T1000 (cell line): ENCODE measurements at regions not wholly inside any gene's neighbourhood (a gene's known extent, or its start where the extent isn't known, plus 50 kb on each side); places are given as distances from the start of the nearest gene placed in this dataset.
"Not testable (repeated sequence)": the region's sequence is repeated elsewhere in the genome, so short reads cannot be mapped to it uniquely, and the experiment has no call there.

ENCODE experiments used
- DNase-seq: peaks from one replicate; lab custom pipeline; 2025; ENCODE audit warnings: mixed read lengths; lab: John Stamatoyannopoulos, UW

GRCh38 chr4:23022032-23022431 is 329.3 kb downstream of the GBA3 start:
- DNase-seq = peak; percentile 73

DNA sequence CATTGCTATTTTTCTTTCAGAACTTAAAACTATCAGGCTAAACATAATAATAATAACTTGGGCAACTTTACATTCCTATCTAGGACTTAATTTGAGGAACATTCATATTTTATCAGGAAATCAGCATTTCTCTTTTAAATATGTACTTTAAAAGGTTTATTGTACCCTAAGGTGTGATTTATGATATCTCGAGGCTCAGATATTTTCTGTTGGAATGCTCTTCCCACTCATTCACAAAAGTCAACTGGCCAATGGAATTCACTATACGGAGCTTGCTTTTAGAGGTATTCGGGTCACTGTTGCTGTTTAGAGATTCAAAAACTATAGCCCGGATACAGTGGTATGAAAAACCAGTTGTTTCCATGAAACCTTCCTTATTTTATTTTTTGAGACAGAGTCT is 328.3 kb downstream of the GBA3 start:
- DNase-seq = no peak

DNA sequence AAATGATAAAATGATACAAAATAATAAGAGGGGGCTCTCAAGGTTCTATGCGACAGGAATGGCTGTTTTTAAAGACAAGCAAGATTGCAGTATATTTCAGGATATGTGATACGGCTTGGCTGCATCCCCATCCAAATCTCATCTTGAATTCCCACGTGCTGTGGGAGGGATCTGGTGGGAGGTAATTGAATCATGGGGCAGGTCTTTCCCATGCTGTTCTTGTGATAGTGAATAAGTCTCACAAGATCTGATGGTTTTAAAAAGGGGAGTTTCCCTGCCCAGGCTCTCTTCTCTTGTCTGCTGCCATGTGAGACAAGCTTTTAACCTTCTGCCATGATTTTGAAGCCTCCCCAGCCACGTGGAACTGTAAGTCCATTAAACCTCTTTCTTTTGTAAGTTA is 327.7 kb downstream of the GBA3 start:
- DNase-seq = not testable (repeated sequence)

DNA sequence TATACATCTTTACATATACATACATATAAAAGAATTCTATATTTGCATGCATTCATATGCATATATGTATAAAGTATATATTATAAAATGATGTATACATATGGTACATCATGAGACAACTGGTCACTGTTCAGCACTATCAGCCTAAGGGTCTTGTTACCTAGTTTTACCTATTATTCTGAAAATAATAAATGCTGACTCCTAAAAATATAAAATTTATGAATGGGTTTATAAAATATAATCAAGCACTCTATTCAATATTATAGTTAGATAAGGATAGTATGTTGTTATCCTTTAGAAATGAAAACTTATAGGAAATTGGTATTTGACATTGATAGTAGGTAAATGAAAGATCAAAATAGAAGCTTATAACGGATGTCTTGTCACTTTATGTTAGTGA is 324.2 kb downstream of the GBA3 start:
- DNase-seq = no peak

DNA sequence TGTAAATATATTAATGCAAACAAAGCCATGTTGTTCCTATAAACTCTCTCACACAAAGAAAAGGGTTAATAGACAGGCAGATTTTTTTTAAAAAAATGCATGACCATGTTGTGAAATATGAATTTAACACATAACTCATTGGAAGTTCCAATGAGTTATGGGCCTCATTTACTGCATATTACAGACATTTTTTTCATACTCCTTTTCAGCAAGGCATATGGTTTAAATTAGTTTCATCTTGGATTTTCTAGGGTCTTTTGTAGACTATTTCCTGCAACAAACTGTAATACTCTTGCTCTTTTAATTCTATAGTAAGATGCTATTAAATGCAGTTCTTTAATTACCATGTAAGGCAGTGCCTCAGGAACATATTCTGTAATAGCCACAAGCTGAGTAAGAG is 323.1 kb downstream of the GBA3 start:
- DNase-seq = no peak

DNA sequence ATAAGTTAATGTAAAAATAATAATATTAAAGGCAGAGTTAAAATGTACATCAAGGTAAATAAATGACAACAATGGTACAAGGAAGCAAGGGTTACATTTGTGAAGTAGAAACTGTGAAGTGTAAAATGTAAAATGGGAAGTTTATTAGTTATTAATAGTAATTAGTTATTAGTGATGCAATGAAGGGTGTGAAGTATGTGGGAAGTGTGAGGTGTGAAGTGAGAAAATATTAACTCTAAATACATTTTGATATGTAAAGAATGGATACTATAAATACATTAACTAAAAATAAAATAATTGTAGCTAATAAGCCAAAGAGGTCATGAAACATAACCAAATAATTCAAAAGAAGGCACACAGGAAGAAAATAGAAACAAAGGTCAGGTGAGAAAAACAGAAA is 316.4 kb downstream of the GBA3 start:
- no peak for DNase-seq

GRCh38 chr4:23006756-23007155 is 314.0 kb downstream of the GBA3 start:
- no peak for DNase-seq

DNA sequence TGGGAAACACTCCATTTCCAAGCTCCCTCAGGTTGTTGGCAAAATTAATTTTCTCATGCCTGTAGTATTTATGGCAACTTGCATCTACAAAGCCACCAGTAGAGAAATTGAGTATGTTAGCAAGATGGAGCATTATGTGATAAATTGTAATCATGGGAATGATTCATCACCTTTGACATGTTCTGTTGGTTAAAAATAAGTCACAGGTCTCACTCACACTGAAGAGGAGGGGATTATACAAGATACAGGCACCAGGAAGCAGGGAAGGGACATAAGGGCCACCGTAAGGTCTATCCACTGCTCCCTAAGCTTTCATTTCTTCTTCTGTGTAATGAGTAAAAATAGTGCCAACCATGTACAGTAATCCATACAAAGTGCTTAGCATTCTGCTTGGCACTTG is 313.0 kb downstream of the GBA3 start:
- no peak for DNase-seq

- DNase-seq = no peak
Observed at GRCh38 chr4:23001478-23001877, 308.7 kb downstream of the GBA3 start.

GRCh38 chr4:22999419-22999818 is 306.7 kb downstream of the GBA3 start:
- DNase-seq = no peak

DNA sequence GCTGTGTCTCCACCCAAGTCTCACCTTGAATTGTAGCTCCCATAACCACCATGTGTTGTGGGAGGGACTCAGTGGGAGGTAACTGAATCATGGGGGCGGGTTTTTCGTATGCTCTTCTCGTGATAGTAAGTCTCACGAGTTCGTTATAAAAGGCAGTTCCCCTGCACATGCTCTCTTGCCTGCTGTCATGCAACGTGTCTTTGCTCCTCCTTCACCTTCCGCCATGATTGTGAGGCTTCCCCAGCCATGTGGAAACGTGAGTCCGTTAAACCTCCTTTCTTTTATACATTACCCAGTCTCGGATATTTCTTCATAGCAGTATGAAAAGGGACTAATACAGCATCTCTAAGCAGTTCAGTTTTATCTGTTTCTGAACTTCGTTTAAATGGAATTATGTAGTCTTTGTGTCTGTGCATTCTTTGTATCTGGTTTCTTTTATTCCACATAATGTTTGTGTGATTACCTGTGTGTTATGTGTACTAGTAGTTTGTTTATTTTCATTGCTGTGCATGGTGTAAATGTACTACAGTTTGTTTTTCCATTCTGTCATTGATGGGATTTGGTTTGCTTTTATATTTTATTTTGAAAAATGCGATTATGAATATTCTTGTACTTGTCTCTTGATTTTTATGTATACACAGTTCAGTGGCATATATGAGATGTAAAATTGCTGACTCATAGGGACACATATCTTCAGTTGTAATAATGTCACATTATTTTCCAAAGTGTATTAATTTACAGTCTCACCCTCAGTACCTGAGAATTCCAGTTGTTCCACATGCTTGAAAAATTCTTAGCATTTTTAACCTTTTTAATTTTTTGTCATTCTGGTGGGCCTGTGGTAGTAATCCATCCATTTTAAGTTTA is 304.9 kb downstream of the GBA3 start:
- DNase-seq = no peak

- no peak for DNase-seq
Observed at GRCh38 chr4:22991576-22991975, 298.8 kb downstream of the GBA3 start.

DNA sequence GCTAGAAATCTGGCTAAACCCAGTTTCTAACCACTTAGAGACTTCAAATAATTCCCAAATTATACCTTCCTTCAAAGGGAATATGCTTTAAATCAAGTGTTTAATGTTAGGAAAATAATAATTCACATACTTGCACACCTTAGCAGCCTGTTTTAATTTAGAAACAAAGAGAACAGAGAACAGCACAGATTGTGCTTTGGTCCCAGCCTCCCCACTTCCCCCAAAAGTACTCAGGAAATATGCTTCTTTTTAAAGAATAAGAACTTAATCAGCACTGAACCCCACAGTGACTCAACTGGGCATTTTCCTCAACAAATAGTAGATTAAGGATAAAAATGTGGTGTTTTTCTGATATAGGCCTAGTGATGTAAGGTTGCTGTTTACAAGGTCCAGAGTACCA is 295.8 kb downstream of the GBA3 start:
- DNase-seq = no peak

GRCh38 chr4:22987870-22988269 is 295.1 kb downstream of the GBA3 start:
- DNase-seq = peak; percentile 56

GRCh38 chr4:22986881-22987280 is 294.1 kb downstream of the GBA3 start:
- DNase-seq = no peak

DNA sequence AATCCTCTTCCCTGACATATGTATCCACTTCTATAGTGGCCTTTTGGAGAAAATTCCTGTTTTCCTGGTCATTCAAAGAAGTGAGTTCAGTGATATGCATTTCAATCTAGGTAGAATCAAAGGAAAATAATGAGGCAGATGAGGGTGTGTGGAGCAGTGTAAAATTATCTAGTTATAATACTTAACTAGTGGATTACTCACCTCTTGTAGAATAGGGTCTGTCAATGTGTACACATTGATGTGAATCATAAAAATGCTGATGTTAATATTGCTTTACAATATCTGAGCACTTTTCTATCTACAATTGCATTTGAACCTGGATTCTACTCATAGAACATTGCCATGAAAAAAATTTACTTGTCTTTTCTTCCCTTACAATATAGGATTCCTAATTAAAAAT is 293.5 kb downstream of the GBA3 start:
- DNase-seq = no peak

DNA sequence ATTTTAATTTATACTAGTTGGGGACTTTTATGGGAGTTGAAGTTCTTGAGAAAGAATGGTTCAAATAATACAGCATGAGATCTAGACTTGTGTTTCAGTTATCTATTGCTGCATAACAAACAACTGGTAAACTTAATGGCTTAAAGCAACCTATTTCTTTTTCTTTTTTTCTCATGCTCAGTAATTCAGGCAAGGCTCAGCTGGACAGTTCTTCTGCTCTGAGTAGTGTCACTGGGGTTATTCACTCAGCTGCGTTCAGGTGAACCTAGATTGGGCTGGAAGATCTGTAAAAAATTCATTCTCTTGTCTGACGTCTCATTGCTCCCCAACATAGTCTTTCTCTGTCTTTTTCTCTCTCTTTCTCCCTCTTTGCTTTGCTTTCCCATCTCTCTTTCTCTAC is 291.7 kb downstream of the GBA3 start:
- DNase-seq = no peak

DNA sequence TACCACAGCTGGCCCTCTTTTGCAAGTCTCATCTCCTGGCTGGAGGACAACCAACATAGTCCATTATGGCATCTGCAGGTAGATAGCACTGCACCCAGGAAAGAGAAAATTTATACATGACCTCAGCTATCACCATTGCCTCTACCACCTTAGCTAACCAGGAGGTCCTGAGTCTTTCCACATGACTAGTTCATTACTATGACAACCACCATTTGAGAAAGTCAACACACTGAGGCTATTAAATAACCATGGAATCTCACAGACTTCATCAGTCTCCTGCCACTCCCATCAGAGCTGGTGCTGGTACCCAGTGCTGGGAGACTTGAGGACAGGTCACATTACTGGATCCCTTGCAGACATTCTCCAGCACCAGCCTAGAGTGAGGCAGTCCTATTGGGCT is 285.9 kb downstream of the GBA3 start:
- no peak for DNase-seq

DNA sequence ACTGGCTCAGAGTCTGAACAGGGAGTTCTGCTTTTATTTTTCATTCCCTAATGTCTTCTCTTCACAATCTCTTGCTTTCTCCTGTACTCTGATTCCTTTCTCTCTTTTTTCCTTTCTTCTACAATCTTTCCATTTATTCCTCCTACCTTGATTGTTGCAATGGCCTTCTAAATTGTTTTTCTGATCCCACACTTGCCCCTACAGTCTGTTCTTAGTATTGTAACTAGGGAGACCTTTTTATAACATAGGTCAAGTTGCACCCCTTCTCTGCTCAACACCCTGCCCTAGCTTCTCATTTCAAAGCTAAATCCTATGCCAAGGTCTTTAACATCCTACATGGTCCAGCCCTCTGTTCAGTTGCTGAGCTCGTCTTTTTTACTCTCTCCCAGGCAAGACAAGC is 277.9 kb downstream of the GBA3 start:
- no peak for DNase-seq

GRCh38 chr4:22969287-22969896 is 276.7 kb downstream of the GBA3 start:
- peak; percentile 27 for DNase-seq

GRCh38 chr4:22962295-22962694 is 269.6 kb downstream of the GBA3 start:
- DNase-seq = peak; percentile 26

GRCh38 chr4:22959483-22959882 is 266.7 kb downstream of the GBA3 start:
- DNase-seq = no peak

GRCh38 chr4:22957774-22958309 is 265.1 kb downstream of the GBA3 start:
- DNase-seq = no peak
